ENCODE measurements at regions not wholly inside any gene's neighbourhood (a gene's known extent, or its start where the extent isn't known, plus 50 kb on each side); places are given as distances from the start of the nearest gene placed in this dataset.

DNA sequence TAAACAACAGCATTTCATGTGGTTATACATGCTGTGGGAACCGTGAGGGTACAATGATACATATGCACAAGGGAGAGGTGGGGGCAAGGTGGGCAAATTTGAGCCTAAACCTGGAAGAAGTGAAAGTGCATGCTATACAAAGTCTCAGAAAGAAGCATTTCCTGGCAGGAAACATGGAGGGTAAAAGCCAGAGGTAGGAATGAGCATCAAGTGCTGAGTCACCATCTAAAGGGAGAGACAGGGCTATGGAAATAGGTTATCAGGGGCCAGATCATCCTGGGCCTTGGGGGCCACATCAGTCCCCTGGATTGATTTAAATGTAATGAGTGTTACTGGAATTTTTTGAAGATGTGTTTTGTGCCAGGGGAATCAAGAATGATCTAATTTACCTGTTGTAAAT is 60.1 kb upstream of the DAB1 start:
- TF ChIP-seq, protein P1, sequence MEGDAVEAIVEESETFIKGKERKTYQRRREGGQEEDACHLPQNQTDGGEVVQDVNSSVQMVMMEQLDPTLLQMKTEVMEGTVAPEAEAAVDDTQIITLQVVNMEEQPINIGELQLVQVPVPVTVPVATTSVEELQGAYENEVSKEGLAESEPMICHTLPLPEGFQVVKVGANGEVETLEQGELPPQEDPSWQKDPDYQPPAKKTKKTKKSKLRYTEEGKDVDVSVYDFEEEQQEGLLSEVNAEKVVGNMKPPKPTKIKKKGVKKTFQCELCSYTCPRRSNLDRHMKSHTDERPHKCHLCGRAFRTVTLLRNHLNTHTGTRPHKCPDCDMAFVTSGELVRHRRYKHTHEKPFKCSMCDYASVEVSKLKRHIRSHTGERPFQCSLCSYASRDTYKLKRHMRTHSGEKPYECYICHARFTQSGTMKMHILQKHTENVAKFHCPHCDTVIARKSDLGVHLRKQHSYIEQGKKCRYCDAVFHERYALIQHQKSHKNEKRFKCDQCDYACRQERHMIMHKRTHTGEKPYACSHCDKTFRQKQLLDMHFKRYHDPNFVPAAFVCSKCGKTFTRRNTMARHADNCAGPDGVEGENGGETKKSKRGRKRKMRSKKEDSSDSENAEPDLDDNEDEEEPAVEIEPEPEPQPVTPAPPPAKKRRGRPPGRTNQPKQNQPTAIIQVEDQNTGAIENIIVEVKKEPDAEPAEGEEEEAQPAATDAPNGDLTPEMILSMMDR (IDR thresholded peaks at IDR 0.05) = no peak
- TF ChIP-seq POLR2A (IDR thresholded peaks at IDR 0.05) = no peak
